ENCODE measurements at regions not wholly inside any gene's neighbourhood (a gene's known extent, or its start where the extent isn't known, plus 50 kb on each side); places are given as distances from the start of the nearest gene placed in this dataset.

- TF ChIP-seq CTCF (IDR thresholded peaks at IDR 0.05; ENCODE audit: low read depth, low read length) = no peak
- no peak for DNase-seq
- Histone ChIP-seq H3K36me3 (no peaks in the 10 kb centered on the region), H3K9me3 (ENCODE audit: severe bottlenecking) (no peaks in the 10 kb centered on the region), H3K27me3 (ENCODE audit: insufficient read depth, low read depth, severe bottlenecking) (no peaks in the 10 kb centered on the region), H3K4me3 (ENCODE audit: low read depth, low read length) (no peak overlapping the region), H3K27ac (no peak overlapping the region)
Measured at GRCh38 chr6:11283629-11284028, 51.2 kb upstream of the NEDD9 start.

- no peak for DNase-seq
- no peak for TF ChIP-seq CTCF (IDR thresholded peaks at IDR 0.05; ENCODE audit: low read depth, low read length)
- Histone ChIP-seq H3K27ac (no peak overlapping the region), H3K27me3 (ENCODE audit: insufficient read depth, low read depth, severe bottlenecking) (no peaks in the 10 kb centered on the region), H3K4me3 (ENCODE audit: low read depth, low read length) (no peak overlapping the region), H3K36me3 (no peaks in the 10 kb centered on the region), H3K9me3 (ENCODE audit: severe bottlenecking) (no peaks in the 10 kb centered on the region)
Measured at GRCh38 chr6:11282875-11283274, 50.4 kb upstream of the NEDD9 start.
